SH-SY5Y (cell line): ENCODE measurements at regions not wholly inside any gene's neighbourhood (a gene's known extent, or its start where the extent isn't known, plus 50 kb on each side); places are given as distances from the start of the nearest gene placed in this dataset.

Experiments
- GATA2 ChIP-seq: IDR thresholded peaks from 2 replicates; pipeline ENCODE4 v1.6.1; 2011; ENCODE audit warnings: mild to moderate bottlenecking, low read depth, low read length
- GATA3 ChIP-seq: IDR thresholded peaks from 2 replicates; pipeline ENCODE4 v1.6.1; 2011; ENCODE audit warnings: low read depth, mild to moderate bottlenecking, low read length, moderate library complexity

DNA sequence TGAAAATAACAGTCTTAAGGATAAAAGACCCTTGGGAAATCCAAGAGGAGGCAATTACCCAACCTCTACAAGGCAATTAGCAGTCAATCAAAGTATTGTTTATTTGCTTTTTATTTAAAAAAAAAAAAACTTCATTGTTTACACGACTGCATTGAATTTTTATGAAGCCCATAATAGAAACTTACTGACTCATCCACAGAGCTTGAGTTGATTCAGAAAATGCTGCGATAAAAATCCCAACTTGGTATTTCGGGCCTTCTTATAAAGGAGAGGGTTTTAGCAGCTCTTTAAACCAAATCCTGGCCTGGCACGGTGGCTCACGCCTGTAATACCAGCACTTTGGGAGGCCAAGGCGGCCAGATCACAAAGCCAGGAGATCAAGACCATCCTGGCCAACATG lies 69.2 kb upstream of the PALS2 start:
- TF ChIP-seq GATA3 (no peak), GATA2 (no peak)
